Caco-2 (cell line): ENCODE measurements at regions not wholly inside any gene's neighbourhood (a gene's known extent, or its start where the extent isn't known, plus 50 kb on each side); places are given as distances from the start of the nearest gene placed in this dataset.

ENCODE experiments used
- BruUV-seq: library from RNA; stranded (reverse); fragments of 400-500 nt; replicated peaks from 2 replicates; lab custom pipeline; 2021; lab: Mats Ljungman, UMichigan
- CTCF ChIA-PET: fragments of 300-600 bp; sonication (Branson Sonifier 250); formaldehyde crosslinking; loops from one replicate; lab custom pipeline; 2022; ENCODE audit warnings: antibody characterized with exemption; lab: Charles Lee
- POLR2A ChIA-PET: fragments of 300-600 bp; sonication (Branson Sonifier 250); formaldehyde crosslinking; loops from one replicate; lab custom pipeline; 2022; ENCODE audit warnings: antibody characterized with exemption; lab: Charles Lee
- DNase-seq, 2 experiments: peaks; one replicate each; pipeline versions ENCODE4 v3.0.0 to v3.0.0-alpha.2; 2020 to 2022
- H3K27me3 ChIP-seq: replicated peaks from 2 replicates; pipeline ENCODE4 v1.6.0; 2011; ENCODE audit warnings: low read length; ENCODE audit not compliant: control insufficient read depth, insufficient read depth
- H3K36me3 ChIP-seq: 2 replicates; pipeline ENCODE4 v1.5.1; 2011; ENCODE audit warnings: low read length; ENCODE audit not compliant: control insufficient read depth, insufficient read depth
- H3K4me1 ChIP-seq: fragments of 250-450 bp; sonication (Bioruptor Pico); 2 replicates; pipeline ENCODE4 v1.5.1; 2020; ENCODE audit warnings: mild to moderate bottlenecking
- H3K4me3 ChIP-seq: 2 replicates; pipeline ENCODE4 v1.5.1; 2011; ENCODE audit warnings: low read depth, mild to moderate bottlenecking, control low read depth, low read length
- H3K9me3 ChIP-seq: fragments of 250-450 bp; sonication (Bioruptor Pico); 2 replicates; pipeline ENCODE4 v1.5.1; 2020; ENCODE audit warnings: mild to moderate bottlenecking, moderate library complexity
- H3K27ac Mint-ChIP-seq: one replicate; pipeline ENCODE4 v1.8.0; 2022; ENCODE audit warnings: mixed read lengths; ENCODE audit not compliant: unreplicated experiment
- H3K27me3 Mint-ChIP-seq: one replicate; pipeline ENCODE4 v1.8.0; 2022; ENCODE audit warnings: mixed read lengths; ENCODE audit not compliant: insufficient read depth, unreplicated experiment
- H3K36me3 Mint-ChIP-seq: one replicate; pipeline ENCODE4 v1.8.0; 2022; ENCODE audit warnings: mild to moderate bottlenecking, mixed read lengths; ENCODE audit not compliant: insufficient read depth, unreplicated experiment
- H3K4me1 Mint-ChIP-seq: one replicate; pipeline ENCODE4 v1.8.0; 2022; ENCODE audit warnings: low read depth, mixed read lengths; ENCODE audit not compliant: unreplicated experiment
- H3K4me3 Mint-ChIP-seq: one replicate; pipeline ENCODE4 v1.8.0; 2022; ENCODE audit warnings: mild to moderate bottlenecking, moderate library complexity, mixed read lengths; ENCODE audit not compliant: unreplicated experiment
- H3K9me3 Mint-ChIP-seq: one replicate; pipeline ENCODE4 v1.8.0; 2022; ENCODE audit warnings: mixed read lengths; ENCODE audit not compliant: unreplicated experiment
- intact Hi-C: fragments of 100-400 bp; cut with micrococcal nuclease; formaldehyde crosslinking; loops from one replicate; pipeline ENCODE4 v1.10.0; 2022; ENCODE audit not compliant: unreplicated experiment
- TF ChIP-seq, protein P1 (sequence below), 2 experiments: fragments of 200-600 bp in 1 of 2; IDR thresholded peaks; 1 replicate in 1 of 2; 2 replicates in 1 of 2; pipeline versions ENCODE4 v1.5.1 to v1.8.0; 2011 to 2022; ENCODE audit warnings: antibody characterized with exemption in 1 of 2, control low read depth in 1 of 2, inconsistent platforms in 1 of 2, low read depth in 1 of 2, low read length in 1 of 2, mild to moderate bottlenecking in 1 of 2, moderate library complexity in 1 of 2; ENCODE audit not compliant: insufficient read depth in 1 of 2, severe bottlenecking in 1 of 2, unreplicated experiment in 1 of 2

GRCh38 chr16:54400261-54400660 is 113.7 kb upstream of the IRX3 start:
- H3K4me3 Mint-ChIP-seq: no peak overlapping the region
- no peaks in the 10 kb centered on the region for H3K9me3 ChIP-seq
- no peak overlapping the region for H3K27ac Mint-ChIP-seq
- CTCF ChIA-PET: no interaction called here
- H3K4me1 ChIP-seq: no peaks in the 10 kb centered on the region
- no peaks in the 10 kb centered on the region for H3K36me3 ChIP-seq
- no peak for DNase-seq
- H3K27me3 ChIP-seq: no peaks in the 10 kb centered on the region
- POLR2A ChIA-PET: no interaction called here
- H3K36me3 Mint-ChIP-seq: no peaks in the 10 kb centered on the region
- TF ChIP-seq, protein P1, sequence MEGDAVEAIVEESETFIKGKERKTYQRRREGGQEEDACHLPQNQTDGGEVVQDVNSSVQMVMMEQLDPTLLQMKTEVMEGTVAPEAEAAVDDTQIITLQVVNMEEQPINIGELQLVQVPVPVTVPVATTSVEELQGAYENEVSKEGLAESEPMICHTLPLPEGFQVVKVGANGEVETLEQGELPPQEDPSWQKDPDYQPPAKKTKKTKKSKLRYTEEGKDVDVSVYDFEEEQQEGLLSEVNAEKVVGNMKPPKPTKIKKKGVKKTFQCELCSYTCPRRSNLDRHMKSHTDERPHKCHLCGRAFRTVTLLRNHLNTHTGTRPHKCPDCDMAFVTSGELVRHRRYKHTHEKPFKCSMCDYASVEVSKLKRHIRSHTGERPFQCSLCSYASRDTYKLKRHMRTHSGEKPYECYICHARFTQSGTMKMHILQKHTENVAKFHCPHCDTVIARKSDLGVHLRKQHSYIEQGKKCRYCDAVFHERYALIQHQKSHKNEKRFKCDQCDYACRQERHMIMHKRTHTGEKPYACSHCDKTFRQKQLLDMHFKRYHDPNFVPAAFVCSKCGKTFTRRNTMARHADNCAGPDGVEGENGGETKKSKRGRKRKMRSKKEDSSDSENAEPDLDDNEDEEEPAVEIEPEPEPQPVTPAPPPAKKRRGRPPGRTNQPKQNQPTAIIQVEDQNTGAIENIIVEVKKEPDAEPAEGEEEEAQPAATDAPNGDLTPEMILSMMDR (IDR thresholded peaks at IDR 0.05; ENCODE audit: insufficient read depth in 1 of 2, low read depth in 1 of 2, low read length in 1 of 2, severe bottlenecking in 1 of 2, unreplicated experiment in 1 of 2): no peak
- no peaks in the 10 kb centered on the region for H3K4me1 Mint-ChIP-seq
- BruUV-seq: no TSS peak
- H3K27me3 Mint-ChIP-seq: no peaks in the 10 kb centered on the region
- H3K9me3 Mint-ChIP-seq: no peaks in the 10 kb centered on the region
- H3K4me3 ChIP-seq: no peak overlapping the region
- intact Hi-C loops: no loop called here

GRCh38 chr16:54398986-54399385 is 112.4 kb upstream of the IRX3 start:
- POLR2A ChIA-PET: no interaction called here
- H3K27me3 Mint-ChIP-seq: no peaks in the 10 kb centered on the region
- BruUV-seq: no TSS peak
- CTCF ChIA-PET: no interaction called here
- no peaks in the 10 kb centered on the region for H3K27me3 ChIP-seq
- no peaks in the 10 kb centered on the region for H3K9me3 ChIP-seq
- no peaks in the 10 kb centered on the region for H3K4me1 ChIP-seq
- no peak overlapping the region for H3K4me3 ChIP-seq
- no peak overlapping the region for H3K27ac Mint-ChIP-seq
- TF ChIP-seq, protein P1 (IDR thresholded peaks at IDR 0.05; ENCODE audit: insufficient read depth in 1 of 2, low read depth in 1 of 2, low read length in 1 of 2, severe bottlenecking in 1 of 2, unreplicated experiment in 1 of 2): no peak
- H3K36me3 ChIP-seq: no peaks in the 10 kb centered on the region
- intact Hi-C loops: no loop called here
- H3K4me3 Mint-ChIP-seq: no peak overlapping the region
- H3K36me3 Mint-ChIP-seq: no peaks in the 10 kb centered on the region
- no peaks in the 10 kb centered on the region for H3K9me3 Mint-ChIP-seq
- no peak for DNase-seq
- H3K4me1 Mint-ChIP-seq: no peaks in the 10 kb centered on the region

GRCh38 chr16:54397838-54398237 is 111.3 kb upstream of the IRX3 start:
- no peaks in the 10 kb centered on the region for H3K9me3 Mint-ChIP-seq
- Histone ChIP-seq H3K4me3 (no peak overlapping the region), H3K36me3 (no peaks in the 10 kb centered on the region), H3K27me3 (no peaks in the 10 kb centered on the region), H3K9me3 (no peaks in the 10 kb centered on the region), H3K4me1 (no peaks in the 10 kb centered on the region)
- ChIA-PET CTCF (no interaction called here), POLR2A (no interaction called here)
- no peaks in the 10 kb centered on the region for H3K36me3 Mint-ChIP-seq
- no peak for DNase-seq
- BruUV-seq: no TSS peak
- H3K4me1 Mint-ChIP-seq: no peaks in the 10 kb centered on the region
- no peak overlapping the region for H3K27ac Mint-ChIP-seq
- no peak overlapping the region for H3K4me3 Mint-ChIP-seq
- TF ChIP-seq, protein P1 (IDR thresholded peaks at IDR 0.05; ENCODE audit: insufficient read depth in 1 of 2, low read depth in 1 of 2, low read length in 1 of 2, severe bottlenecking in 1 of 2, unreplicated experiment in 1 of 2): no peak
- H3K27me3 Mint-ChIP-seq: no peaks in the 10 kb centered on the region
- intact Hi-C loops: no loop called here
